Type B pancreatic cell (in vitro differentiated cells): ENCODE measurements at regions not wholly inside any gene's neighbourhood (a gene's known extent, or its start where the extent isn't known, plus 50 kb on each side); places are given as distances from the start of the nearest gene placed in this dataset.
"Not testable (repeated sequence)": the region's sequence is repeated elsewhere in the genome, so short reads cannot be mapped to it uniquely, and the experiment has no call there.

Source experiments
- DNase-seq: peaks from one replicate; pipeline ENCODE4 v3.0.0; 2021; ENCODE audit warnings: mixed read lengths; ENCODE audit not compliant: unreplicated experiment; ENCODE audit errors: extremely low spot score
- H3K27ac Mint-ChIP-seq: 2 replicates; pipeline ENCODE4 v1.8.0; 2021; ENCODE audit warnings: mild to moderate bottlenecking, mixed read lengths
- H3K27me3 Mint-ChIP-seq: 2 replicates; pipeline ENCODE4 v1.8.0; 2021; ENCODE audit warnings: mixed read lengths
- H3K36me3 Mint-ChIP-seq: 2 replicates; pipeline ENCODE4 v1.8.0; 2021; ENCODE audit warnings: mixed read lengths
- H3K4me1 Mint-ChIP-seq: one replicate; pipeline ENCODE4 v1.8.0; 2021; ENCODE audit warnings: mixed read lengths; ENCODE audit not compliant: unreplicated experiment
- H3K4me3 Mint-ChIP-seq: 2 replicates; pipeline ENCODE4 v1.8.0; 2021; ENCODE audit warnings: mild to moderate bottlenecking, mixed read lengths
- H3K9me3 Mint-ChIP-seq: 2 replicates; pipeline ENCODE4 v1.8.0; 2021; ENCODE audit warnings: mixed read lengths
- TF ChIP-seq, protein P1 (sequence below): fragments of 200-600 bp; sonication (generic); conservative IDR thresholded peaks from 2 replicates; pipeline ENCODE4 v1.5.0; 2021; ENCODE audit warnings: antibody characterized with exemption, mild to moderate bottlenecking

DNA sequence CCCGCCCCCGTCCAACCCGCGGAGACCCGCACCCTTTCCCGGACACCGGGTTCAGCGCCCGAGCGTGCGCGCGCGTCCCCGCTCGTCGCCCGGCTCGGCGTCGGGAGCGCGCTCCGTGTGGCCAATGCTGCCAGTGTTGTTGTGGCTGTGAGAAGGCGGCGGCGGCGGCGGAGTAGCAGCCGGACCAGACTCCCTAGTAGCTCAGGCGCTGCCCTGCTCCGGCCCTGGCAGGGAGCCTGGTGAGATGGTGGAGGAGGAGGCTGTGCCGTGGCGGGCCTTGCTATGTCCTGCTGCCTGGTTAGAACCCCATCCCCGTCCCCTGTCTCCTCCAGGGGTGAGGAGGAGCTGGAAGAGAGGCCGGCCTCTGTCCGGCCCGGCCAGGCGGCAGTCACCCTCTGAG is 553.2 kb downstream of the TUBA3C start:
- TF ChIP-seq, protein P1, sequence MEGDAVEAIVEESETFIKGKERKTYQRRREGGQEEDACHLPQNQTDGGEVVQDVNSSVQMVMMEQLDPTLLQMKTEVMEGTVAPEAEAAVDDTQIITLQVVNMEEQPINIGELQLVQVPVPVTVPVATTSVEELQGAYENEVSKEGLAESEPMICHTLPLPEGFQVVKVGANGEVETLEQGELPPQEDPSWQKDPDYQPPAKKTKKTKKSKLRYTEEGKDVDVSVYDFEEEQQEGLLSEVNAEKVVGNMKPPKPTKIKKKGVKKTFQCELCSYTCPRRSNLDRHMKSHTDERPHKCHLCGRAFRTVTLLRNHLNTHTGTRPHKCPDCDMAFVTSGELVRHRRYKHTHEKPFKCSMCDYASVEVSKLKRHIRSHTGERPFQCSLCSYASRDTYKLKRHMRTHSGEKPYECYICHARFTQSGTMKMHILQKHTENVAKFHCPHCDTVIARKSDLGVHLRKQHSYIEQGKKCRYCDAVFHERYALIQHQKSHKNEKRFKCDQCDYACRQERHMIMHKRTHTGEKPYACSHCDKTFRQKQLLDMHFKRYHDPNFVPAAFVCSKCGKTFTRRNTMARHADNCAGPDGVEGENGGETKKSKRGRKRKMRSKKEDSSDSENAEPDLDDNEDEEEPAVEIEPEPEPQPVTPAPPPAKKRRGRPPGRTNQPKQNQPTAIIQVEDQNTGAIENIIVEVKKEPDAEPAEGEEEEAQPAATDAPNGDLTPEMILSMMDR = no peak
- Mint-ChIP-seq H3K9me3 (no peaks in the 10 kb centered on the region), H3K36me3 (no peaks in the 10 kb centered on the region), H3K4me1 (no peaks in the 10 kb centered on the region), H3K4me3 (no peak overlapping the region), H3K27ac (no peak overlapping the region), H3K27me3 (no peaks in the 10 kb centered on the region)
- DNase-seq = no peak

DNA sequence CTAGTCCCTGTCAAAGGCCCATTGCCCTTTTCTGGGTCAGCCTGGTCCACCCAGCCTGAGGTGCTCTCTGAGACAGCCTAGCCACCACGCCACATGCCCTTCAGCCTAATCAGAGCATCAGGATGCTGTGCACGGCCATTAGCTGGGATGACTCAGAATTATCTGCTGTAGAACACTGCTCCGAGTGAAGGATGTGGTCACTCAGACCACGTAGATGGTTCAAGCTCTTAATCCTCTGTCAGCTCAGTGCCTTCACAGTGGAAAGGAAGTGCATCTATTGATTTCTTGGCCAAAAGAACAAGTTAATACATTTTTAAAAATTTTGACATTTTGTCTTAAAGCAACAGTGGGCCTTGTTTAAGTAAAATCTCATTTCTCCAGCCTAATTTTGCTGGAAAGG is 557.6 kb downstream of the TUBA3C start:
- H3K36me3 Mint-ChIP-seq, H3K4me3 Mint-ChIP-seq, H3K27ac Mint-ChIP-seq, H3K9me3 Mint-ChIP-seq, DNase-seq, H3K27me3 Mint-ChIP-seq, H3K4me1 Mint-ChIP-seq: not testable (repeated sequence)

DNA sequence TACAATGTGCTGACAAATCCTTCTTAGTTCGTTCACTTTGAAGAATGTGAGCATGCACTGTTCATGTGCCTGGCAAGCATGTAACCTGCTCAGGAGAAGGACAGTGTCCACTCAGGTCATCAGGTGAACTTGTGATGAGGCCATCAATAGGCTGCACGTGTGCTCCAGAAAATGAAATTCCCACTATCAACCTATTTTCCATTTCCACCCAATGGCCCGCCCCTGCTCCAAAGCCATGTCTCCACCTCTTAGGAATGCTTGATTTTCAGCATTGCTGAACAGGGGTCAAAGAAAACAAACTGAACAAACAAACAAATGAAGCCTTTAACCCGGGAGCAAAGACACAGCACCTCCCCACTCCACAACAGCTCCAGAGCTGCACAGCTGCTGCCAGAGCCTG is 563.2 kb downstream of the TUBA3C start:
- not testable (repeated sequence) for H3K36me3 Mint-ChIP-seq, H3K9me3 Mint-ChIP-seq, H3K27ac Mint-ChIP-seq, H3K4me3 Mint-ChIP-seq, H3K4me1 Mint-ChIP-seq, H3K27me3 Mint-ChIP-seq, DNase-seq

DNA sequence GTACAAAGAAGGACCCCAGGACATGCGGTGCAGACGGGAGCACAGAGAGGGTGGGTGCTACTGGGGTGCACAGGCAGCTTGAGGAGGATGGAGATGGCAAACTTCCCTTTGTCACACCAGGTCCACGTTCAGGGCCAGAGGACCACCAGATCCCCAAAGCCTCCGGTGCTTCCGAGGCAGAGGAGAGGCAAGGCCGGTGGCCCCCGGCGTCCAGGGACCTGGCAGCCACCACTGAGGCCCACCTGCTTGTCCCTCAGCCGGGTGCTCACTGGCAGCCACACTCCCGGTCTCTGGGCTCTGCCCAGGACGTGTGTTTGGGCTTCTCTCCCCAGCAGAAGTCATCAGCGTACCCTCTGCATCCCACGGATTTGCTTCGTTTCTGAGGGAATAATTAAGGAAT is 571.1 kb downstream of the TUBA3C start:
- H3K4me3 Mint-ChIP-seq, DNase-seq, H3K36me3 Mint-ChIP-seq, H3K9me3 Mint-ChIP-seq, H3K27ac Mint-ChIP-seq, H3K27me3 Mint-ChIP-seq, H3K4me1 Mint-ChIP-seq: not testable (repeated sequence)

DNA sequence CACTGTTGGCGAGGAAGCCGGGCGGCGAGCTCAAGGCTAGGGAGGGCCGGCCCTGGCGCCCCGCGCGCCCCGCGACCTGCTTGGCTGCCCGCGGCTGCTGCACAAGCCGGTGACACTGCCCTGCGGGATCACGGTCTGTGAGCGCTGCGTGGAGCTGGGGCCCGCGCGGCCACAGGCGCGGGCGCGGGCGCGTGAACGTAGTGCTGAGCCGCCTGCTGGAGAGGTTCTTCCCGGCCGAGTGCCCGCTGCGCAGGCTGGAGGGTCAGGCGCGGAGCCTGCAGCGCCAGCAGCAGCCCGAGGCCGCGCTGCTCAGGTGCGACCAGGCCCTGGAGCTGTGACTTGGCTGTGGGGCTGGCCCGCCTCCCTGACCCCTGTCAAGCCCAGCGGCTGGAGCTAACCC is 572.3 kb downstream of the TUBA3C start:
- not testable (repeated sequence) for DNase-seq, H3K27me3 Mint-ChIP-seq, H3K27ac Mint-ChIP-seq, H3K4me3 Mint-ChIP-seq, H3K9me3 Mint-ChIP-seq, H3K4me1 Mint-ChIP-seq, H3K36me3 Mint-ChIP-seq

DNA sequence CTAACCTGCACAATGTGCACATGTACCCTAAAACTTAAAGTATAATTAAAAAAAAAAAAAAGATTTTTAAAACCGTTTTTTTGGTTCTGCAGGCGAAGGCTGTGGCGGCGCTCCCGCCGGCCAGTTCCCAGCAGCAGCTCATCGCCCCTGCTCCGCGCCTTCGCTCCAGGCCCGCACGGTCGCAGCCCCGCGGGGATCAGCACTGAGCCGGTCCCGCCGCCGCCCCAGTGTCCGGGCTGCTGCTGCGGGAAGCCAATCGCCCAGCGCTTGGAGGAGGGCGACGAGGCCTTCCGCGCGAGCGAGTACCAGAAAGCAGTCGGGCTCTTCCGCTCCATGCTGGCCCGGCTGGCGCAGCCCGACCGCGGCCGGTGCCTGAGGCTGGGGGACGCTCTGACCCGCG is 572.8 kb downstream of the TUBA3C start:
- not testable (repeated sequence) for H3K4me3 Mint-ChIP-seq, H3K4me1 Mint-ChIP-seq, DNase-seq, H3K9me3 Mint-ChIP-seq, H3K36me3 Mint-ChIP-seq, H3K27me3 Mint-ChIP-seq, H3K27ac Mint-ChIP-seq

DNA sequence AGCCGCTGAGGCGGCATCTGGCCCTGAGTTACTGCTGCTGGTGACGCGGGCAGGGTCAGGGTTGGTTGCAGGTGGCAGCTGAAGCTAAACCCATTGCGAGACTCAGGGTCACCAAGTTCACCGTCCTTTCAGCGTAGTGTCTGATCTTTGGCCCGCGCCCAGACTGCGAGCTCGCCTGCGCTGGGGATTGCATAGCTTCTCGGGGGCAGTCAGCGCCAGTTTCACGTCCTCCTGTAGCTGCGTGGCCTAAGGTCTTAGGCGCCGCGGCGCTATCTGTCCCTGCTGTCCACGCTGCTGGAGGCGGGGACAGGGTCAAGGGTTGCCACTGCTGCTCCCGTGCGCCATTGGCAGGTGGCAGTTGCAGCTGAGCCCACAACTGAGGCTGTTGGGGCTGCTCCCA is 581.3 kb downstream of the TUBA3C start:
- H3K4me3 Mint-ChIP-seq, H3K4me1 Mint-ChIP-seq, DNase-seq, H3K27me3 Mint-ChIP-seq, H3K9me3 Mint-ChIP-seq, H3K36me3 Mint-ChIP-seq, H3K27ac Mint-ChIP-seq: not testable (repeated sequence)

DNA sequence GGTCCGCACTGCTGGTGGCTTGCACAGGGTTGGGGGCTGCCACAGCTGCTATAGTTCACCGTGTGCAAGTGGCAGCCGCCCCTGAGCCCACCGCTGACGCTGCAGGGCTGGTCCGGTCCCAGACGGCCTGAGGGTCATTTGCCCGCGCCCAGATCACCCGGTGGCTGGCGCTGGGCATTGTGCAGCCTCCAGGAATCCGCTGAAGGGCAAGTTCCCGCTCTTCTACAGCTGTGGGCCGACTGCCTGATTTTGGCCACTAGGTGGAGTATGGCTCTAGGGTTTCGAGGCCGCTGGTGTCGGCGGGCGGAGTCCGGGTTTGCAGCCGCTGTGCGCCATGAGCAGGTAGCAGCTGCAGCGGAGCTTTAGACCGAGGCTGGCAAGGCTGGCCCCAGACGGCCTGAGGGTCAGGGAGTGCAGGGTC is 581.8 kb downstream of the TUBA3C start:
- not testable (repeated sequence) for H3K4me1 Mint-ChIP-seq

DNA sequence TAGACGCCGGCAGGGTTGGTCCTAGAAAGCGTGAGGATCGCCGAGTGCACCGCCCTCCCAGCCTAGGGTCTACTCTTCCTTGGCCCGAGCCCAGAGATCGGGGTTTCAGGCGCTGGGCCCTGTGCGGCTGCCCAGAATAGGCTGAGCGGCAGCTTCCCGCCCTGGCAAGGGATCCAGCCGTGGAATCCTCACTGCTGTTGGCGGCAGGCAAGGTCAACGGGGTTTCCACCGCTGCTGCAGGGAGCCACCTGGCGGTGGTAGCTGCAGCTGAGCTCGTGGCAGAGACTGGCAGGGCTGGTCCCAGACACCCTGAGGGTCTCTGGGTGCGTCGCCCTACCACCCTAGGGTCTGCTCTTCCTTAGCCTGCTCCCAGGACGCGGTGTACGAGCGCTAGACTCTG is 583.1 kb downstream of the TUBA3C start:
- H3K9me3 Mint-ChIP-seq, H3K4me1 Mint-ChIP-seq, H3K36me3 Mint-ChIP-seq: not testable (repeated sequence)

More for the DNA sequence above, 581.8 kb downstream of the TUBA3C start:
- H3K4me3 Mint-ChIP-seq, H3K27ac Mint-ChIP-seq, H3K27me3 Mint-ChIP-seq, H3K36me3 Mint-ChIP-seq, DNase-seq, H3K9me3 Mint-ChIP-seq: not testable (repeated sequence)

DNA sequence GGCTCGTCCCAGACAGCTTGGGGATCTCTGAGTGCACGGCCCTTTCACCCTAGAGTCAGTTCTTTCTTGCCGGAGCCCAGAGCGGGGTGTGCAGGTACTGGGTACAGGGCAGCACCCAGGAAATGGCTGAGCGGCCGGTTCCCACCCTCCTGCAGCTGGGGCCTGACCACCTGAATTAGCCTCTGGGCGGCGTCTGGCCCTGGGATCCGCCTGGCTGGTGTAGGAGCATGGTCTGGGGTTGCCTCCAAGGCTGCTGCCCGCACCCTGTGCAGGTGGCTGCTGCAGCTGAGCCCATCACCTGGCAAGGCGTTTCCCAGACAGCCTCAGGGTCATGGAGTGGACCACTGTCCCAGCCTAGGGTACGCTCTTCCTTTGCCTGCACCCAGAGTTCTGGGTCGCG is 583.7 kb downstream of the TUBA3C start:
- DNase-seq, H3K27me3 Mint-ChIP-seq, H3K9me3 Mint-ChIP-seq, H3K4me1 Mint-ChIP-seq, H3K27ac Mint-ChIP-seq, H3K36me3 Mint-ChIP-seq, H3K4me3 Mint-ChIP-seq: not testable (repeated sequence)

More for the DNA sequence above, 583.1 kb downstream of the TUBA3C start:
- not testable (repeated sequence) for H3K4me3 Mint-ChIP-seq, DNase-seq, H3K27me3 Mint-ChIP-seq, H3K27ac Mint-ChIP-seq

DNA sequence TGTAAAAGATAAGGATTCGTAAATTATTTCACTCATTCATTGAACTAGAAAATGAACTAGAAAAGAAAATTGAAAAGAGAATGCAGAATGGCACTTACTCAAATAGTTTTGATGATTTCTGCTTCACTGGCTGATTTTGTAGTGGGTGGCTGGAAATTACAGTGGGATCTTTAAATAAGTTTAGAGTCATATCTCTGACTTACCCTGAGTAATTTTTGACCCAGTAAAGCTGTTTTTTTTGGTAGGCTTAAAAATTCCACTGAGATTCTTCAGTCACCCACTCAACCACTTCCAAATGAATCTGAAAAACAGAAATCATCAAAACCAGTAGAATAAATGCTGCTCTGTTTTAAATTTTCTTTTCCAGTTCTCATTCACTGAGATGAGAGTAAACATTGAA is 604.5 kb downstream of the TUBA3C start:
- H3K27me3 Mint-ChIP-seq, H3K4me3 Mint-ChIP-seq, H3K4me1 Mint-ChIP-seq, DNase-seq, H3K36me3 Mint-ChIP-seq, H3K9me3 Mint-ChIP-seq, H3K27ac Mint-ChIP-seq: not testable (repeated sequence)

DNA sequence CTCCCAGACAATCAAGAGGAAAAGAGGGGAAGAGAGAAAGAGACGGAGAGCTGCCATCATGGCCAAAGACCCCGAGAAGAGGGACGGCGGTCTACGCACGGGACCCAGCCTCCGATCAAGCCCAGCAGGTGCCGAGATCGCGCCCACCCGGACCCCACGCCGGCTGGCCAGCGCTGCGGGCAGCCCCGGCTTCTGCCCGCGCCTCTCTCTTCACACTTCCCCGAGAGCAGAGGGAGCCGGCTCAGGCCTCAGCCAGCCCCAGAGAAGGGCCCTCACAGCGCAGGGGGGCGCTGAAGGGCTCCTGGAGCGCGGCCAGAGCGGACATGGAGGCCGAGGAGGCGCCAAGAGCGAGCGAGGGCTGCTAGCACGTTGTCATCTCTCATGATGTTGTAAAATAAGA is 613.7 kb downstream of the TUBA3C start:
- H3K36me3 Mint-ChIP-seq, DNase-seq, H3K27me3 Mint-ChIP-seq: not testable (repeated sequence)

More for the DNA sequence above, 613.7 kb downstream of the TUBA3C start:
- not testable (repeated sequence) for H3K4me1 Mint-ChIP-seq, H3K27ac Mint-ChIP-seq, H3K9me3 Mint-ChIP-seq, H3K4me3 Mint-ChIP-seq
